HepG2 (cell line): ENCODE measurements at regions not wholly inside any gene's neighbourhood (a gene's known extent, or its start where the extent isn't known, plus 50 kb on each side); places are given as distances from the start of the nearest gene placed in this dataset.

Source experiments
- ATAC-seq: fragments of 200-7000 bp; cut with Tn5 transposase; 3 replicates; pipeline ENCODE4 v1.9.1; 2020; ENCODE audit warnings: mild to moderate bottlenecking, moderate library complexity
- BruUV-seq: library from RNA; stranded (reverse); fragments of 400-500 nt; replicated peaks from 2 replicates; lab custom pipeline; 2021; lab: Mats Ljungman, UMichigan
- CTCF ChIA-PET: fragments of 300-600 bp; formaldehyde crosslinking; extraction: SDS; loops from one replicate; lab custom pipeline; 2021; ENCODE audit warnings: low total read pairs, inconsistent platforms, low intra/inter-chr PET ratio; lab: Yijun Ruan, JAX
- POLR2A ChIA-PET: fragments of 350-600 bp; sonication (Branson Sonifier 250); formaldehyde crosslinking; loops from one replicate; lab custom pipeline; 2020; ENCODE audit warnings: antibody characterized with exemption, inconsistent platforms; lab: Yijun Ruan, JAX
- DNase-seq: peaks from one replicate; pipeline ENCODE4 v3.0.0-alpha.2; 2015; ENCODE audit warnings: low spot score
- FAIRE-seq: peaks from 3 replicates; lab custom pipeline; 2011; peaks lifted over from hg19 to GRCh38; lab: Jason Lieb, UNC
- H2AFZ ChIP-seq: one replicate; pipeline ENCODE4 v1.6.1; 2011; ENCODE audit warnings: low read length, inconsistent platforms
- H3K27ac ChIP-seq: fragments of 300-600 bp; 3 replicates; pipeline ENCODE4 v1.8.0; 2011; ENCODE audit warnings: mixed run types, mild to moderate bottlenecking, mixed read lengths, low read length, inconsistent platforms; ENCODE audit not compliant: insufficient read depth; ENCODE audit errors: extremely low read length
- H3K27me3 ChIP-seq, 2 experiments: fragments of 200-600 bp in 1 of 2; 2 replicates in 1 of 2; 3 replicates in 1 of 2; pipeline versions ENCODE4 v1.6.0 to v1.8.0; 2011; ENCODE audit warnings: low read length in 2 of 2, mild to moderate bottlenecking in 2 of 2, moderate library complexity in 2 of 2, inconsistent platforms in 1 of 2; ENCODE audit not compliant: insufficient read depth in 2 of 2, control insufficient read depth in 1 of 2
- H3K36me3 ChIP-seq, 2 experiments: fragments of 200-600 bp in 1 of 2; replicated peaks in 1 of 2; 2 replicates in 1 of 2; 3 replicates in 1 of 2; pipeline versions ENCODE4 v1.5.1 to v1.8.0; 2011; ENCODE audit warnings: low read length in 2 of 2, inconsistent platforms in 1 of 2; ENCODE audit not compliant: insufficient read depth in 2 of 2, control insufficient read depth in 1 of 2
- H3K4me1 ChIP-seq: 2 replicates; pipeline ENCODE4 v1.5.1; 2012; ENCODE audit warnings: low read length, inconsistent platforms; ENCODE audit not compliant: insufficient read depth
- H3K4me2 ChIP-seq: 2 replicates; pipeline ENCODE4 v1.6.0; 2011; ENCODE audit warnings: low read depth, low read length, inconsistent platforms
- H3K4me3 ChIP-seq, 3 experiments: fragments of 200-600 bp in 1 of 3; sonication (generic), shearing (Covaris generic) in 1 of 3; replicated peaks in 1 of 3; 2 replicates each; pipeline ENCODE4 v1.5.1; 2011 to 2016; ENCODE audit warnings: low read length in 3 of 3, inconsistent platforms in 2 of 3, low read depth in 2 of 3, mild to moderate bottlenecking in 2 of 3, control low read depth in 1 of 3, mixed read lengths in 1 of 3; ENCODE audit not compliant: insufficient read depth in 1 of 3
- H3K79me2 ChIP-seq: one replicate; pipeline ENCODE4 v1.6.1; 2011; ENCODE audit warnings: low read length, inconsistent platforms; ENCODE audit not compliant: insufficient read depth
- H3K9ac ChIP-seq: 2 replicates; pipeline ENCODE4 v1.6.0; 2011; ENCODE audit warnings: mild to moderate bottlenecking, low read depth, low read length, inconsistent platforms; ENCODE audit not compliant: insufficient read depth
- H3K9me3 ChIP-seq: 2 replicates; pipeline ENCODE4 v1.5.1; 2012; ENCODE audit warnings: mild to moderate bottlenecking, low read length
- H4K20me1 ChIP-seq: 2 replicates; pipeline ENCODE4 v1.6.0; 2011; ENCODE audit warnings: inconsistent platforms, mild to moderate bottlenecking, low read length, moderate library complexity; ENCODE audit not compliant: insufficient read depth
- GZF1 ChIP-seq: sonication (generic); formaldehyde crosslinking; IDR thresholded peaks from 2 replicates; pipeline ENCODE4 v1.5.1; 2020; ENCODE audit warnings: mild to moderate bottlenecking, missing genetic modification reagents
- IRF2 ChIP-seq: IDR thresholded peaks from 2 replicates; pipeline ENCODE4 v1.6.1; 2018; ENCODE audit warnings: missing genetic modification reagents, missing compliant biosample characterization
- KDM5A ChIP-seq: fragments of 200-600 bp; sonication (generic); IDR thresholded peaks from 2 replicates; pipeline ENCODE4 v1.7.0; 2018; ENCODE audit warnings: antibody characterized with exemption, mild to moderate bottlenecking, low read length, borderline replicate concordance
- KLF16 ChIP-seq, 2 experiments: sonication (generic) in 1 of 2; formaldehyde crosslinking in 1 of 2; IDR thresholded peaks; 2 replicates each; pipeline versions ENCODE4 v1.6.1 to v1.8.0; 2016 to 2023; ENCODE audit warnings: missing genetic modification reagents in 2 of 2, missing compliant biosample characterization in 1 of 2
- MLX ChIP-seq: IDR thresholded peaks from 2 replicates; pipeline ENCODE4 v1.6.1; 2016
- RFX3 ChIP-seq: IDR thresholded peaks from 2 replicates; pipeline ENCODE4 v1.6.1; 2016; ENCODE audit warnings: missing biosample characterization, missing genetic modification reagents
- RNF2 ChIP-seq: fragments of 450-650 bp; conservative IDR thresholded peaks from 2 replicates; pipeline ENCODE4 v1.6.1; 2016; ENCODE audit warnings: low read depth
- SMC3 ChIP-seq: IDR thresholded peaks from 2 replicates; pipeline ENCODE4 v1.6.1; 2011; ENCODE audit warnings: low read length, improper control_type of control experiment
- YY1 ChIP-seq: IDR thresholded peaks from 2 replicates; pipeline ENCODE4 v1.6.1; 2011; ENCODE audit warnings: low read length, low read depth, moderate library complexity, mild to moderate bottlenecking; ENCODE audit not compliant: insufficient read depth, insufficient replicate concordance
- ZBTB7B ChIP-seq: sonication (generic); formaldehyde crosslinking; IDR thresholded peaks from 2 replicates; pipeline ENCODE4 v1.4.0; 2020; ENCODE audit warnings: missing genetic modification reagents
- ZFP41 ChIP-seq: sonication (generic); formaldehyde crosslinking; IDR thresholded peaks from 2 replicates; pipeline ENCODE4 v1.4.0; 2020; ENCODE audit warnings: mild to moderate bottlenecking, missing genetic modification reagents, borderline replicate concordance
- ZNF441 ChIP-seq: sonication (generic); formaldehyde crosslinking; IDR thresholded peaks from 2 replicates; pipeline ENCODE4 v1.7.0; 2021; ENCODE audit warnings: missing genetic modification reagents, borderline replicate concordance
- ZNF513 ChIP-seq: sonication (generic); formaldehyde crosslinking; conservative IDR thresholded peaks from 2 replicates; pipeline ENCODE4 v1.5.0; 2020; ENCODE audit warnings: missing genetic modification reagents
- ZNF775 ChIP-seq: sonication (generic); formaldehyde crosslinking; IDR thresholded peaks from 2 replicates; pipeline ENCODE4 v1.4.0; 2020; ENCODE audit warnings: missing genetic modification reagents, mild to moderate bottlenecking, moderate library complexity, borderline replicate concordance
- WGBS: methylation state at CpG from one replicate; pipeline ENCODE4 v1.1.6; 2017; ENCODE audit warnings: low lambda C conversion rate; 5-methylcytosine and 5-hydroxymethylcytosine counted together
- in situ Hi-C: cut with HindIII; loops from 2 replicates; pipeline ENCODE4 v1.10.0; 2017; ENCODE audit warnings: low pct_unique_long_range_greater_than_20kb; ENCODE audit not compliant: extremely low pct_ligation_motif_present
- intact Hi-C: fragments of 100-400 bp; cut with micrococcal nuclease; formaldehyde crosslinking; loops from one replicate; pipeline ENCODE4 v1.10.0; 2022; ENCODE audit not compliant: unreplicated experiment
- TF ChIP-seq, protein P1 (sequence below): sonication (generic); formaldehyde crosslinking; IDR thresholded peaks from 2 replicates; pipeline ENCODE4 v1.4.0; 2020; ENCODE audit warnings: missing genetic modification reagents, borderline replicate concordance
- TF ChIP-seq, protein P2 (sequence below): sonication (generic); formaldehyde crosslinking; IDR thresholded peaks from 2 replicates; pipeline ENCODE4 v1.8.1; 2023; ENCODE audit warnings: mild to moderate bottlenecking, missing genetic modification reagents

- Histone ChIP-seq H3K79me2 (no peaks in the 10 kb centered on the region), H3K9ac (no peak overlapping the region), H3K27me3 (peaks cover 2 to 30% of the 10 kb centered on the region in 2 experiments; a peak in 2 of 5 replicates), H3K4me2 (no peak overlapping the region), H3K27ac (no peak overlapping the region), H3K4me1 (peaks cover 24% of the 10 kb centered on the region), H4K20me1 (no peaks in the 10 kb centered on the region), H3K9me3 (no peaks in the 10 kb centered on the region), H3K4me3 (no peak overlapping the region), H3K36me3 (no peaks in the 10 kb centered on the region), H2AFZ (no peak overlapping the region)
- DNase-seq = peak; percentile 59
- 19% methylated on average over 3 of the region's 3 CpGs for WGBS
- ChIA-PET POLR2A (interaction anchor here (0.6 to 1.7 kb wide), 5 partner anchors 94 to 222 kb away, joined by 3 to 10 read pairs (median 5); partner anchors contain the start of gene PKDCC), CTCF (interaction anchor here (1.2 to 5.5 kb wide), 7 partner anchors 9 to 220 kb away, joined by 3 to 119 read pairs (median 5); no protein-coding TSS in a partner anchor)
- intact Hi-C loops (loop anchor here (1.0 to 5.0 kb wide), 3 partner anchors 17 to 368 kb away; no protein-coding TSS in a partner anchor), in situ Hi-C loops (loop anchor here (5.0 to 25.0 kb wide), 4 partner anchors 213 to 793 kb away; partner anchors contain the start of gene COX7A2L)
- ATAC-seq = peak; percentile 95
- FAIRE-seq = peak; percentile 97
- no TSS peak for BruUV-seq
- 0 out of 2 replicates have a peak, but pooled peaks have one; percentile 27 for TF ChIP-seq IRF2 (CRISPR knock-in tag)
- TF ChIP-seq, protein P1, sequence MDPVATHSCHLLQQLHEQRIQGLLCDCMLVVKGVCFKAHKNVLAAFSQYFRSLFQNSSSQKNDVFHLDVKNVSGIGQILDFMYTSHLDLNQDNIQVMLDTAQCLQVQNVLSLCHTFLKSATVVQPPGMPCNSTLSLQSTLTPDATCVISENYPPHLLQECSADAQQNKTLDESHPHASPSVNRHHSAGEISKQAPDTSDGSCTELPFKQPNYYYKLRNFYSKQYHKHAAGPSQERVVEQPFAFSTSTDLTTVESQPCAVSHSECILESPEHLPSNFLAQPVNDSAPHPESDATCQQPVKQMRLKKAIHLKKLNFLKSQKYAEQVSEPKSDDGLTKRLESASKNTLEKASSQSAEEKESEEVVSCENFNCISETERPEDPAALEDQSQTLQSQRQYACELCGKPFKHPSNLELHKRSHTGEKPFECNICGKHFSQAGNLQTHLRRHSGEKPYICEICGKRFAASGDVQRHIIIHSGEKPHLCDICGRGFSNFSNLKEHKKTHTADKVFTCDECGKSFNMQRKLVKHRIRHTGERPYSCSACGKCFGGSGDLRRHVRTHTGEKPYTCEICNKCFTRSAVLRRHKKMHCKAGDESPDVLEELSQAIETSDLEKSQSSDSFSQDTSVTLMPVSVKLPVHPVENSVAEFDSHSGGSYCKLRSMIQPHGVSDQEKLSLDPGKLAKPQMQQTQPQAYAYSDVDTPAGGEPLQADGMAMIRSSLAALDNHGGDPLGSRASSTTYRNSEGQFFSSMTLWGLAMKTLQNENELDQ (CRISPR knock-in tag) = no peak
- no peak for TF ChIP-seq ZNF775 (CRISPR knock-in tag)
- TF ChIP-seq ZFP41 (CRISPR knock-in tag) = no peak
- TF ChIP-seq GZF1 (CRISPR knock-in tag) = no peak
- no peak for TF ChIP-seq ZBTB7B (CRISPR knock-in tag)
- TF ChIP-seq KDM5A = no peak
- TF ChIP-seq MLX = 0 out of 2 replicates have a peak, but pooled peaks have one; percentile 21
- TF ChIP-seq SMC3 = peak; percentile 100
- TF ChIP-seq ZNF513 = no peak
- TF ChIP-seq RNF2 = no peak
- TF ChIP-seq ZNF441 (CRISPR knock-in tag) = no peak
- TF ChIP-seq, protein P2, sequence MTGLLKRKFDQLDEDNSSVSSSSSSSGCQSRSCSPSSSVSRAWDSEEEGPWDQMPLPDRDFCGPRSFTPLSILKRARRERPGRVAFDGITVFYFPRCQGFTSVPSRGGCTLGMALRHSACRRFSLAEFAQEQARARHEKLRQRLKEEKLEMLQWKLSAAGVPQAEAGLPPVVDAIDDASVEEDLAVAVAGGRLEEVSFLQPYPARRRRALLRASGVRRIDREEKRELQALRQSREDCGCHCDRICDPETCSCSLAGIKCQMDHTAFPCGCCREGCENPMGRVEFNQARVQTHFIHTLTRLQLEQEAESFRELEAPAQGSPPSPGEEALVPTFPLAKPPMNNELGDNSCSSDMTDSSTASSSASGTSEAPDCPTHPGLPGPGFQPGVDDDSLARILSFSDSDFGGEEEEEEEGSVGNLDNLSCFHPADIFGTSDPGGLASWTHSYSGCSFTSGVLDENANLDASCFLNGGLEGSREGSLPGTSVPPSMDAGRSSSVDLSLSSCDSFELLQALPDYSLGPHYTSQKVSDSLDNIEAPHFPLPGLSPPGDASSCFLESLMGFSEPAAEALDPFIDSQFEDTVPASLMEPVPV (CRISPR knock-in tag) = no peak
- TF ChIP-seq KLF16 (CRISPR knock-in tag; IDR thresholded peaks at IDR 0.05) = 0 out of 4 replicates have a peak, but pooled peaks of 1 of the 2 experiments have one; percentile 58
- no peak for TF ChIP-seq RFX3 (CRISPR knock-in tag)
- peak; percentile 57 for TF ChIP-seq YY1
Measured at GRCh38 chr2:41869542-41870264, 178.1 kb upstream of the PKDCC start.
